WERI-Rb-1 (cell line): ENCODE measurements at regions not wholly inside any gene's neighbourhood (a gene's known extent, or its start where the extent isn't known, plus 50 kb on each side); places are given as distances from the start of the nearest gene placed in this dataset.

Experiments
- DNase-seq: peaks from one replicate; pipeline ENCODE4 v3.0.0-alpha.2; 2020
- H3K27ac ChIP-seq: fragments of 250-450 bp; sonication (Bioruptor Pico); 2 replicates; pipeline ENCODE4 v1.5.1; 2020; ENCODE audit warnings: mild to moderate bottlenecking, moderate library complexity
- H3K27me3 ChIP-seq: fragments of 250-450 bp; sonication (Bioruptor Pico); 2 replicates; pipeline ENCODE4 v1.5.1; 2021; ENCODE audit warnings: mild to moderate bottlenecking, low read depth, moderate library complexity; ENCODE audit not compliant: insufficient read depth, severe bottlenecking
- H3K36me3 ChIP-seq: fragments of 250-450 bp; sonication (Bioruptor Pico); 2 replicates; pipeline ENCODE4 v1.5.1; 2020; ENCODE audit warnings: mild to moderate bottlenecking, moderate library complexity
- H3K4me3 ChIP-seq: 2 replicates; pipeline ENCODE4 v1.5.1; 2011; ENCODE audit warnings: low read depth, mild to moderate bottlenecking, control low read depth, low read length
- H3K9me3 ChIP-seq: fragments of 250-450 bp; sonication (Bioruptor Pico); 2 replicates; pipeline ENCODE4 v1.5.1; 2021; ENCODE audit warnings: mild to moderate bottlenecking, moderate library complexity; ENCODE audit not compliant: severe bottlenecking
- TF ChIP-seq, protein P1 (sequence below): IDR thresholded peaks from 2 replicates; pipeline ENCODE4 v1.5.1; 2011; ENCODE audit warnings: low read depth, mild to moderate bottlenecking, control low read depth, inconsistent platforms, low read length

- Histone ChIP-seq H3K9me3 (no peaks in the 10 kb centered on the region), H3K36me3 (no peaks in the 10 kb centered on the region), H3K27ac (no peak overlapping the region), H3K4me3 (no peak overlapping the region), H3K27me3 (no peaks in the 10 kb centered on the region)
- DNase-seq: no peak
- TF ChIP-seq, protein P1, sequence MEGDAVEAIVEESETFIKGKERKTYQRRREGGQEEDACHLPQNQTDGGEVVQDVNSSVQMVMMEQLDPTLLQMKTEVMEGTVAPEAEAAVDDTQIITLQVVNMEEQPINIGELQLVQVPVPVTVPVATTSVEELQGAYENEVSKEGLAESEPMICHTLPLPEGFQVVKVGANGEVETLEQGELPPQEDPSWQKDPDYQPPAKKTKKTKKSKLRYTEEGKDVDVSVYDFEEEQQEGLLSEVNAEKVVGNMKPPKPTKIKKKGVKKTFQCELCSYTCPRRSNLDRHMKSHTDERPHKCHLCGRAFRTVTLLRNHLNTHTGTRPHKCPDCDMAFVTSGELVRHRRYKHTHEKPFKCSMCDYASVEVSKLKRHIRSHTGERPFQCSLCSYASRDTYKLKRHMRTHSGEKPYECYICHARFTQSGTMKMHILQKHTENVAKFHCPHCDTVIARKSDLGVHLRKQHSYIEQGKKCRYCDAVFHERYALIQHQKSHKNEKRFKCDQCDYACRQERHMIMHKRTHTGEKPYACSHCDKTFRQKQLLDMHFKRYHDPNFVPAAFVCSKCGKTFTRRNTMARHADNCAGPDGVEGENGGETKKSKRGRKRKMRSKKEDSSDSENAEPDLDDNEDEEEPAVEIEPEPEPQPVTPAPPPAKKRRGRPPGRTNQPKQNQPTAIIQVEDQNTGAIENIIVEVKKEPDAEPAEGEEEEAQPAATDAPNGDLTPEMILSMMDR: no peak
Measured at GRCh38 chr10:21292763-21293517, 232.5 kb downstream of the SKIDA1 start.

DNA sequence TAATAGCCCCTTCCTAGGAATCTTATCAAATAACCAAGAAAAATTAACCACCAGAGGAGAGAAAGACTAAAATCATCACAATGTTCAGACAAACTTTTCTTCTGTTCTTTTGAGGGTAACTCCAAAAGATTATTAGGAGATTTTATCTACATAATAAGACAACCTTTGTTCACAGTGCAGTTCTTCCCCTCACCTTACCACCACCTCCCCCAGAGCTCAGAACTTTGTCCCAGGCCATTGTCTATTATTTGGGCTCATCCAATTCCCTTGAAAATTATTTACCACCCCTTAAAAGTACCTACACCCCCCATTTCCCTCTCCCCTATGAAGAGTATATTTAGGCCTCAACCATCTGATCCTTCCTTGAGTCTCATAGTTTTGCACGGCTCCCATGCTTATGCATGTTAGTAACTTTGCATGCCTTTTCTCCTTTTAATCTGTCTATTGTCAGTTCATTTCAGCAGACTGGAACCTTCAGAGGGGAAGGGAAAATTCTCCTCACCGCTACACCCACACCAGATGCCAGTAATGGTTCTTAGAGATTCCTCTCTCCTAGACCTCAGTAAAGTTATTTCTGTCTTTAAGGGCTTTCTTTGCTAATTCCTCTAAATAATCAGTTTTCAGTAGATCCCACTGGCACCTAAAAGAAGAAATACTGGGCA, 234.9 kb downstream of the SKIDA1 start:
- H3K27ac ChIP-seq: no peak overlapping the region
- no peak overlapping the region for H3K4me3 ChIP-seq
- no peaks in the 10 kb centered on the region for H3K9me3 ChIP-seq
- TF ChIP-seq, protein P1: no peak
- no peak for DNase-seq
- no peaks in the 10 kb centered on the region for H3K36me3 ChIP-seq
- H3K27me3 ChIP-seq: no peaks in the 10 kb centered on the region

DNA sequence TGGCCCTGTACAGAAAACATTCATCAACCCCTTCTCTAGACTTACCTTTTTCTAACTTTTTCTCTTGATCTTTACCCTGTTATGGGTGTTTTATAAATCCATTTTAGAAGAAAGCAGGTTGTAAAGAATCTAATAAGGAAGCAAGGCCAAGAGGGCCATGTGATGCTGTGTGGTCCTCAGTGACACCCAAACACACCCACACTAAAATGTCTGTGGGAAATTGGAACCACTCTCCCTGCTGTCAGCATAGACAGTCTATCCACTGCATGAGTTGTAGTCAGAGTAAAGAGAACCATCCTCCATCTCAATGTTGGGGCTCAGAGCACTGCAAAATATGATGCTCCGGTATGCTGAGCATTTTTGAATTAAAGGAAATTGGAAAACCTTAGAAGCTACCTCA, 235.5 kb downstream of the SKIDA1 start:
- Histone ChIP-seq H3K9me3 (no peaks in the 10 kb centered on the region), H3K27ac (no peak overlapping the region), H3K36me3 (no peaks in the 10 kb centered on the region), H3K27me3 (no peaks in the 10 kb centered on the region), H3K4me3 (no peak overlapping the region)
- TF ChIP-seq, protein P1: no peak
- no peak for DNase-seq

- H3K27me3 ChIP-seq: no peaks in the 10 kb centered on the region
Measured at GRCh38 chr10:21289271-21289670, 236.2 kb downstream of the SKIDA1 start.

GRCh38 chr10:21285742-21286331, 239.6 kb downstream of the SKIDA1 start:
- Histone ChIP-seq H3K36me3 (no peaks in the 10 kb centered on the region), H3K27me3 (no peaks in the 10 kb centered on the region), H3K9me3 (no peaks in the 10 kb centered on the region), H3K27ac (no peak overlapping the region), H3K4me3 (no peak overlapping the region)
- TF ChIP-seq, protein P1: no peak
- no peak for DNase-seq

More at GRCh38 chr10:21289271-21289670, 236.2 kb downstream of the SKIDA1 start:
- no peak for DNase-seq
- Histone ChIP-seq H3K9me3 (no peaks in the 10 kb centered on the region), H3K36me3 (no peaks in the 10 kb centered on the region), H3K4me3 (no peak overlapping the region), H3K27ac (no peak overlapping the region)
- TF ChIP-seq, protein P1: no peak
